Panc1 (cell line): ENCODE measurements at regions not wholly inside any gene's neighbourhood (a gene's known extent, or its start where the extent isn't known, plus 50 kb on each side); places are given as distances from the start of the nearest gene placed in this dataset.

Source experiments
- ATAC-seq: fragments of 200-7000 bp; cut with Tn5 transposase; 2 replicates; pipeline ENCODE4 v1.9.1; 2020; ENCODE audit warnings: mild to moderate bottlenecking, moderate library complexity
- BruUV-seq: library from RNA; stranded (reverse); fragments of 400-500 nt; replicated peaks from 2 replicates; lab custom pipeline; 2021; lab: Mats Ljungman, UMichigan
- CTCF ChIA-PET: fragments of 300-600 bp; sonication (Branson Sonifier 250); formaldehyde crosslinking; loops from one replicate; lab custom pipeline; 2022; ENCODE audit warnings: antibody characterized with exemption; lab: Charles Lee
- POLR2A ChIA-PET: fragments of 300-600 bp; sonication (Branson Sonifier 250); formaldehyde crosslinking; loops from one replicate; lab custom pipeline; 2022; ENCODE audit warnings: antibody characterized with exemption; lab: Charles Lee
- DNase-seq: peaks from one replicate; pipeline ENCODE4 v3.0.0-alpha.2; 2010; ENCODE audit warnings: low read depth, low spot score
- H3K27ac ChIP-seq: 2 replicates; pipeline ENCODE4 v1.5.1; 2011; ENCODE audit warnings: mild to moderate bottlenecking, low read length, inconsistent platforms
- H3K27me3 ChIP-seq: fragments of 200-500 bp; sonication (Bioruptor generic); 2 replicates; pipeline ENCODE4 v1.6.0; 2014; ENCODE audit warnings: low read length, inconsistent platforms; ENCODE audit not compliant: control insufficient read depth, insufficient read depth
- H3K36me3 ChIP-seq: fragments of 200-500 bp; sonication (Bioruptor generic); 2 replicates; pipeline ENCODE4 v1.5.1; 2014; ENCODE audit warnings: inconsistent platforms, mild to moderate bottlenecking, low read length, moderate library complexity; ENCODE audit not compliant: control insufficient read depth, insufficient read depth
- H3K4me1 ChIP-seq: 2 replicates; pipeline ENCODE4 v1.5.1; 2011; ENCODE audit warnings: inconsistent platforms, mild to moderate bottlenecking, low read length, moderate library complexity; ENCODE audit not compliant: control insufficient read depth, insufficient read depth
- H3K4me3 ChIP-seq, 2 experiments: 2 replicates each; pipeline ENCODE4 v1.5.1; 2011 to 2012; ENCODE audit warnings: low read depth in 2 of 2, low read length in 2 of 2, mild to moderate bottlenecking in 2 of 2, inconsistent platforms in 1 of 2, moderate library complexity in 1 of 2
- H3K9me3 ChIP-seq: fragments of 200-500 bp; sonication (Bioruptor generic); 2 replicates; pipeline ENCODE4 v1.5.1; 2014; ENCODE audit warnings: low read depth, mild to moderate bottlenecking, inconsistent platforms, low read length, moderate library complexity; ENCODE audit not compliant: control insufficient read depth, insufficient read depth
- CTCF ChIP-seq: fragments of 450-650 bp; IDR thresholded peaks from 2 replicates; pipeline ENCODE4 v1.5.1; 2017; ENCODE audit warnings: mild to moderate bottlenecking
- POLR2AphosphoS5 ChIP-seq: IDR thresholded peaks from 2 replicates; pipeline ENCODE4 v1.6.1; 2012; ENCODE audit warnings: mild to moderate bottlenecking, low read depth, low read length, moderate library complexity
- REST ChIP-seq, 2 experiments: IDR thresholded peaks; 2 replicates each; pipeline ENCODE4 v1.6.1; 2011 to 2012; ENCODE audit warnings: low read depth in 2 of 2, control low read depth in 1 of 2, low read length in 1 of 2, mild to moderate bottlenecking in 1 of 2, moderate library complexity in 1 of 2; ENCODE audit not compliant: insufficient read depth in 1 of 2
- SIN3A ChIP-seq: IDR thresholded peaks from 2 replicates; pipeline ENCODE4 v1.6.1; 2012; ENCODE audit warnings: low read depth, mild to moderate bottlenecking, low read length, moderate library complexity, borderline replicate concordance; ENCODE audit not compliant: insufficient read depth
- TCF7L2 ChIP-seq: IDR thresholded peaks from 2 replicates; pipeline ENCODE4 v1.6.1; 2011; ENCODE audit warnings: mild to moderate bottlenecking, low read depth, low read length, inconsistent platforms
- in situ Hi-C: cut with HindIII; loops from 2 replicates; pipeline ENCODE4 v1.10.0; 2016; ENCODE audit warnings: low sequenced_read_pairs, low pct_unique_long_range_greater_than_20kb
- intact Hi-C: fragments of 100-400 bp; cut with micrococcal nuclease; formaldehyde crosslinking; loops from one replicate; pipeline ENCODE4 v1.10.0; 2022; ENCODE audit not compliant: unreplicated experiment

DNA sequence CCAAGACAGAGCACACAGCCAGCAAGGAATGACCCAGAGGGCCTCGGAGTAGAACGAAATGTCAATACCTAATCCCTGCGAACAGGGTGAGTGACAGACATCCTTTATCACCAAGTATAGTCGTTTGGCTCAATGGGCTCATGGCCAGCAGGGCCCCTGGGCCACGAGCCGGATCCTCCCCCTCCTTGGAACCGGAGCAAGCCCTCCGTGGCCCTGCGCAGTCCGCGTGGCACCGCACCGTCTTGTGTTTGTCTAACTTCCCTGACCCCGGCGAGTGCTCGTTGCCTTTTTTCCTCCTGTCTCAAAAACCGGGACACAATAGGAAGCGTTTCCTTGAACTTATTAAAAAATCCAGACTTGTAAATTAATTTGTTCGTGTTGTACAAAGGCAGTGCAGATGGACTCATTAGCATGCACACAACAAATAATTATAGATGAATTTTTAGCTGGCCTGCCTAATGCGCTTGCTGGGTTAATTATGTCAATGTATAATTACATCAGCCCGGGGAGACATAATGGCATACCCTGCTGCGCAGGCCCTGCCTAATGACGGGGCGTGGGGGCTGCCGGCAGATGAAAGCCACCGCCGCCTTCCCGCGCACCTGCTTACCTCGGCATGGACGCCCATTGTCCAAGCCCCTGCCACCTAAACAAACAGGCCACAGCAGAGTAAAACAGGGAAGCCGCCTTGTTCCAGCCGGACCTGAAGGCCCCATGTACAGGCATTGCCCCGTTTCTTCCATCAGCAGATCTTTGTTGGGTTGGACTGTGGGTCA, 81.6 kb downstream of the PHETA1 start:
- Histone ChIP-seq H3K4me1 (no peaks in the 10 kb centered on the region), H3K9me3 (no peaks in the 10 kb centered on the region), H3K27ac (no peak overlapping the region), H3K4me3 (no peak overlapping the region), H3K27me3 (no peaks in the 10 kb centered on the region), H3K36me3 (no peaks in the 10 kb centered on the region)
- DNase-seq, result no peak
- in situ Hi-C loops (no loop called here), intact Hi-C loops (no loop called here)
- TF ChIP-seq SIN3A (no peak), REST (IDR thresholded peaks at IDR 0.05; ENCODE audit: insufficient read depth in 1 of 2, low read depth in 2 of 2, low read length in 1 of 2) (no peak), POLR2AphosphoS5 (no peak), CTCF (no peak), TCF7L2 (no peak)
- no peak for ATAC-seq
- ChIA-PET POLR2A (no interaction called here), CTCF (no interaction called here)
- no TSS peak for BruUV-seq

DNA sequence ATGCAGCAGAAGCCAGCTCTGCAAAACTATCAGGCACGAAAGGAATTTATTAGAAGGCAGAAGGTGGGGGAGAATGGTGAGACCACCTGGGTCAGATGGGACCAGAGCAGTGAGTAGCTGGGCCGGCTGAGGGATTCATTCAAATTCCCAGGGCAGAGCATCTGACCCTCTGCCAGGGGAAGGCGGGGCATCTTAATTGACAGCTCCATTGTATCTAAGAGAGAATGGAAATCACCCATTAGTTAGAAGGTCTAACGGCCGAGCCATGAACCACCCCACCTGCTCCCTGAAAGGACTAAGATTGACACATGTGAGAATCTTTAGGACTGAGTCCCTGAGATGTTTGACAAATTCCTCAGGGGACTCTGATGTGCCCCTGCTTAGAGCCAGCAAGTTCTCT, 83.7 kb downstream of the PHETA1 start:
- ChIA-PET CTCF (no interaction called here), POLR2A (no interaction called here)
- TF ChIP-seq TCF7L2, result no peak
- TF ChIP-seq REST (IDR thresholded peaks at IDR 0.05; ENCODE audit: insufficient read depth in 1 of 2, low read depth in 2 of 2, low read length in 1 of 2), result no peak
- TF ChIP-seq POLR2AphosphoS5, result no peak
- no peak for TF ChIP-seq CTCF
- TF ChIP-seq SIN3A, result no peak
- intact Hi-C loops (no loop called here), in situ Hi-C loops (no loop called here)
- DNase-seq (no peak), ATAC-seq (no peak)
- Histone ChIP-seq H3K9me3 (no peaks in the 10 kb centered on the region), H3K27me3 (0 out of 2 replicates have a peak, but pooled peaks cover 2% of the 10 kb centered on the region), H3K36me3 (no peaks in the 10 kb centered on the region), H3K4me1 (no peaks in the 10 kb centered on the region), H3K27ac (no peak overlapping the region), H3K4me3 (no peak overlapping the region)
- BruUV-seq, result no TSS peak
